Gastrocnemius medialis (tissue), 4 donors: ENCODE measurements at regions not wholly inside any gene's neighbourhood (a gene's known extent, or its start where the extent isn't known, plus 50 kb on each side); places are given as distances from the start of the nearest gene placed in this dataset.

Experiments used
- CTCF ChIP-seq, 5 experiments: fragments of 450-650 bp in 3 of 5; fragments of 200-600 bp in 2 of 5; sonication (generic) in 2 of 5; IDR thresholded peaks in 4 of 5; conservative IDR thresholded peaks in 1 of 5; 1 replicate in 4 of 5; 2 replicates in 1 of 5; pipeline ENCODE4 v1.5.1; 2016 to 2019; ENCODE audit warnings: antibody characterized with exemption in 5 of 5, mild to moderate bottlenecking in 3 of 5, moderate library complexity in 3 of 5
- POLR2A ChIP-seq, 2 donors: fragments of 450-650 bp; IDR thresholded peaks; one replicate each; pipeline ENCODE4 v1.6.1; 2017; ENCODE audit warnings: antibody characterized with exemption in 2 of 2, mild to moderate bottlenecking in 2 of 2, moderate library complexity in 2 of 2

GRCh38 chr17:65463242-65463641 lies 98.2 kb downstream of the AXIN2 start:
- TF ChIP-seq CTCF (IDR thresholded peaks at IDR 0.05 in 4 of 5, conservative IDR thresholded peaks at IDR 0.05 in 1 of 5), result peak in 1 of 5 experiments; percentile 16
- TF ChIP-seq POLR2A (IDR thresholded peaks at IDR 0.05), result peak in 1 of 2 donors; percentile 50
